ENCODE measurements at regions not wholly inside any gene's neighbourhood (a gene's known extent, or its start where the extent isn't known, plus 50 kb on each side); places are given as distances from the start of the nearest gene placed in this dataset.

DNA sequence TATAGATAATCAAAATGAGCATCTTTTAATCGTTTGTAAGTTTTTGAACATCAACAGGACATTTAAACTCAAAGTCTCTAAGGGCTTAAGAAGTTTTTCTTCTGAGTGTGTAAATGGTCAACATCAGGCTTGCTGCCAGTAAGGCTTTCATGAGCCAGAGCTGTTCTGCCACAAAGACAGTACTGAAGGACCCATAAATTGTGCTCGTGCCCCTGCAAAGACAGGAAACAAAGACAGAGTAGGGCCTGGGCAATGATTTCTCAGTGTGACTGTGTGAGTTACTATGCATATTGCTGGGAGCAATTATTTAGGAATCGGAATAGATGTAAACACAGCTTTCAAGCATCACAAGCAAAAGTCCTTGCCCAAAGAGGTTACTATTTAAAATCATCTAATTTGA is 300.0 kb downstream of the IDS start:
- TF ChIP-seq, protein P1, sequence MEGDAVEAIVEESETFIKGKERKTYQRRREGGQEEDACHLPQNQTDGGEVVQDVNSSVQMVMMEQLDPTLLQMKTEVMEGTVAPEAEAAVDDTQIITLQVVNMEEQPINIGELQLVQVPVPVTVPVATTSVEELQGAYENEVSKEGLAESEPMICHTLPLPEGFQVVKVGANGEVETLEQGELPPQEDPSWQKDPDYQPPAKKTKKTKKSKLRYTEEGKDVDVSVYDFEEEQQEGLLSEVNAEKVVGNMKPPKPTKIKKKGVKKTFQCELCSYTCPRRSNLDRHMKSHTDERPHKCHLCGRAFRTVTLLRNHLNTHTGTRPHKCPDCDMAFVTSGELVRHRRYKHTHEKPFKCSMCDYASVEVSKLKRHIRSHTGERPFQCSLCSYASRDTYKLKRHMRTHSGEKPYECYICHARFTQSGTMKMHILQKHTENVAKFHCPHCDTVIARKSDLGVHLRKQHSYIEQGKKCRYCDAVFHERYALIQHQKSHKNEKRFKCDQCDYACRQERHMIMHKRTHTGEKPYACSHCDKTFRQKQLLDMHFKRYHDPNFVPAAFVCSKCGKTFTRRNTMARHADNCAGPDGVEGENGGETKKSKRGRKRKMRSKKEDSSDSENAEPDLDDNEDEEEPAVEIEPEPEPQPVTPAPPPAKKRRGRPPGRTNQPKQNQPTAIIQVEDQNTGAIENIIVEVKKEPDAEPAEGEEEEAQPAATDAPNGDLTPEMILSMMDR (IDR thresholded peaks at IDR 0.05; ENCODE audit: insufficient read depth in 1 of 2, low read depth in 1 of 2, low read length in 1 of 2, severe bottlenecking in 1 of 2, unreplicated experiment in 1 of 2) = no peak
- H3K36me3 Mint-ChIP-seq (ENCODE audit: insufficient read depth, unreplicated experiment) = no peaks in the 10 kb centered on the region
- H3K9me3 Mint-ChIP-seq (ENCODE audit: unreplicated experiment) = no peaks in the 10 kb centered on the region
- no peaks in the 10 kb centered on the region for H3K4me1 ChIP-seq
- H3K4me1 Mint-ChIP-seq (ENCODE audit: low read depth, unreplicated experiment) = no peaks in the 10 kb centered on the region
- DNase-seq = no peak
- no peak overlapping the region for H3K4me3 Mint-ChIP-seq (ENCODE audit: unreplicated experiment)
- H3K36me3 ChIP-seq (ENCODE audit: control insufficient read depth, insufficient read depth, low read length) = no peaks in the 10 kb centered on the region
- ChIA-PET CTCF (no interaction called here), POLR2A (no interaction called here)
- H3K27me3 ChIP-seq (replicated peaks; ENCODE audit: control insufficient read depth, insufficient read depth, low read length) = no peaks in the 10 kb centered on the region
- BruUV-seq (replicated peaks) = no TSS peak
- H3K27me3 Mint-ChIP-seq (ENCODE audit: insufficient read depth, unreplicated experiment) = peaks cover 7% of the 10 kb centered on the region
- intact Hi-C loops (cut with micrococcal nuclease; ENCODE audit: unreplicated experiment) = no loop called here
- no peaks in the 10 kb centered on the region for H3K9me3 ChIP-seq
- no peak overlapping the region for H3K27ac Mint-ChIP-seq (ENCODE audit: unreplicated experiment)
- H3K4me3 ChIP-seq (ENCODE audit: low read depth, low read length) = no peak overlapping the region

DNA sequence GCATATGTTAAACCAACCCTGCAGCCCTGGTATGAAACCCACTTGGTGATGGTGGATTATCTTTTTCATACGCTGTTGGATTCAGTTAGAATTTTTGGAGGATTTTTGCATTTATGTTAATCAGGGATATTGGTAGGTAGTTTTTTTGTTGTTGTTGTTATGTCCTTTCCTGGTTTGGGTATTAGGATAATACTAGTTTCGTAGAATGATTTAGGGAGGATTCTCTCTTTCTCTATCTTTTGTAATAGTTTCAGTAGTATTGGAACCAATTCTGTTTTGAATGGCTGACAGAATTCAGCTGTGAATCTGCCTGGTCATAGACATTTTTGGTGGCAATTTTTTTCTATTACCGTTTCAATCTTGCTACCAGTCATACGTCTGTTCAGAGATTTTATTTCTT is 305.4 kb downstream of the IDS start:
- no peak overlapping the region for H3K4me3 ChIP-seq (ENCODE audit: low read depth, low read length)
- ChIA-PET POLR2A (no interaction called here), CTCF (no interaction called here)
- Mint-ChIP-seq H3K27me3 (ENCODE audit: insufficient read depth, unreplicated experiment) (peaks cover 3% of the 10 kb centered on the region), H3K27ac (ENCODE audit: unreplicated experiment) (no peak overlapping the region), H3K36me3 (ENCODE audit: insufficient read depth, unreplicated experiment) (no peaks in the 10 kb centered on the region), H3K4me1 (ENCODE audit: low read depth, unreplicated experiment) (no peaks in the 10 kb centered on the region), H3K9me3 (ENCODE audit: unreplicated experiment) (no peaks in the 10 kb centered on the region), H3K4me3 (ENCODE audit: unreplicated experiment) (no peak overlapping the region)
- no TSS peak for BruUV-seq (replicated peaks)
- no peaks in the 10 kb centered on the region for H3K27me3 ChIP-seq (replicated peaks; ENCODE audit: control insufficient read depth, insufficient read depth, low read length)
- intact Hi-C loops (cut with micrococcal nuclease; ENCODE audit: unreplicated experiment) = no loop called here
- H3K36me3 ChIP-seq (ENCODE audit: control insufficient read depth, insufficient read depth, low read length) = no peaks in the 10 kb centered on the region
- H3K4me1 ChIP-seq = no peaks in the 10 kb centered on the region
- no peaks in the 10 kb centered on the region for H3K9me3 ChIP-seq
- DNase-seq = no peak
- TF ChIP-seq, protein P1 (IDR thresholded peaks at IDR 0.05; ENCODE audit: insufficient read depth in 1 of 2, low read depth in 1 of 2, low read length in 1 of 2, severe bottlenecking in 1 of 2, unreplicated experiment in 1 of 2) = no peak

DNA sequence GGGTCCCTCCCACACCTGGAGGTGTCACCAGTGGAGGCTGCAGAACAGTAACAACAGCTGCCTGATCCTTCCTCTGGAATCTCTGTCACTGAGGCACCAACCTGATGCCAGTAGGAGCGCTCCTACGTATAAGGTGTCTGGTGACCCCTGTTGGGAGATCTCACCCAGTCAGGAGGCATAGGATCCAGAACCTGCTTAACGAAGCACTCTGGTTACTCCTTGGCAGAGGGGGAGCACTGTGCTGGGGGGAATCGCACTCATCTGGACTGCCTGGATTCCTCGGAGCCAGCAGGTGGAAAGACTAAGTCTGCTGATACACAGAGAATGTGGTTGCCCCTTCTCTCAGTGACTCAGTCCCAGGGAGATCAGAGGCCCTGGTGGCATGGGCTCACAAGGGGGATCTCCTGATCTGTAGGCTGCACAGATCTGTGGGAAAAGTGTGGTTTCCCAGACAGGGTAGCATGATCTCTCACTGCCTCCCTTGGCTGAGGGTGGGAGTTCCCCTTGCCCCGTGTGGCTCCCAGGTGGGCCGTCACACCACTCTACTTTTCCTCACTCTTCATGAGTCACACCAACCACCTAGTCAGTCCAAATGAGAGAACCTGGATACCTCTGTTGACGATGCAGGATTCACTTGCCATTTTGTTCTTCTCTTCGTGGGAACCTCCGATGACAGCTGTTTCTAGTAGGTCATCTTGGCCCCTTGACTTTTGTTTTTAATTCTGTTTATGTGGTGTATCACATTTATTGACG is 305.9 kb downstream of the IDS start:
- Histone ChIP-seq H3K4me1 (no peaks in the 10 kb centered on the region), H3K27me3 (replicated peaks; ENCODE audit: control insufficient read depth, insufficient read depth, low read length) (no peaks in the 10 kb centered on the region), H3K9me3 (no peaks in the 10 kb centered on the region), H3K36me3 (ENCODE audit: control insufficient read depth, insufficient read depth, low read length) (no peaks in the 10 kb centered on the region), H3K4me3 (ENCODE audit: low read depth, low read length) (no peak overlapping the region)
- Mint-ChIP-seq H3K9me3 (ENCODE audit: unreplicated experiment) (peaks cover under 1% of the 10 kb centered on the region), H3K27ac (ENCODE audit: unreplicated experiment) (no peak overlapping the region), H3K27me3 (ENCODE audit: insufficient read depth, unreplicated experiment) (peaks cover 2% of the 10 kb centered on the region), H3K4me3 (ENCODE audit: unreplicated experiment) (no peak overlapping the region), H3K36me3 (ENCODE audit: insufficient read depth, unreplicated experiment) (no peaks in the 10 kb centered on the region), H3K4me1 (ENCODE audit: low read depth, unreplicated experiment) (no peaks in the 10 kb centered on the region)
- ChIA-PET POLR2A (no interaction called here), CTCF (no interaction called here)
- BruUV-seq (replicated peaks) = no TSS peak
- TF ChIP-seq, protein P1 (IDR thresholded peaks at IDR 0.05; ENCODE audit: insufficient read depth in 1 of 2, low read depth in 1 of 2, low read length in 1 of 2, severe bottlenecking in 1 of 2, unreplicated experiment in 1 of 2) = no peak
- no peak for DNase-seq
- intact Hi-C loops (cut with micrococcal nuclease; ENCODE audit: unreplicated experiment) = no loop called here
